ENCODE measurements at regions not wholly inside any gene's neighbourhood (a gene's known extent, or its start where the extent isn't known, plus 50 kb on each side); places are given as distances from the start of the nearest gene placed in this dataset.
A peak's percentile ranks its signal among the peaks of the same experiment; 100 is the strongest.

DNA sequence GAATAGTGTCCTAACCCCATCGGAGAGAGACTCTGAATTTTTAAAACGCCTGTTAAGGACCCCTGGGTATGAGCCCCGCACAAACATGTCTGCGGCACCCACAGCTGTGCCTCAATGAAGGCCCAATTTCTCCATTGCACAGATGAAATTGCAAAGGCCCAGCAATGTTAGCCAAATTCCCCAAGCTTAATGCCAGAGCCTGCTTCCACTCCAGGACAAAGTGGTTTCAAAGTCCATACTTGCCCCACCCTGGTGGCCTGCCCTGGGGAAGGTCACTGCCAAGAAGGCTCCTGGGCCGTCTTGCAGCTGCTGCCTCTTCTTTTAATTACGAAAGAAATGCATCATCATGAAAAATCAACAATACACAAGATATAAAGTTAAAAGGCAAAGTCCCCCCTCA, 1179.7 kb downstream of the VRK1 start:
- peaks cover 17 to 23% of the 10 kb centered on the region in 2 donors for H3K27me3 Mint-ChIP-seq (ENCODE audit: low read depth in 2 of 2)
- 78% methylated on average over 6 of the region's 6 CpGs for WGBS (ENCODE audit: insufficient coverage)
- Histone ChIP-seq H3K27me3 (ENCODE audit: control insufficient read depth, insufficient read depth, low read length) (no peaks in the 10 kb centered on the region), H3K4me3 (ENCODE audit: low read length) (no peak overlapping the region), H3K27ac (ENCODE audit: low read length) (peak overlapping the region; percentile 8), H3K36me3 (ENCODE audit: control insufficient read depth, insufficient read depth, low read length) (no peaks in the 10 kb centered on the region), H3K9me3 (ENCODE audit: control insufficient read depth, insufficient read depth, low read length) (no peaks in the 10 kb centered on the region), H3K4me1 (ENCODE audit: control insufficient read depth, insufficient read depth, low read length) (no peaks in the 10 kb centered on the region)
- intact Hi-C loops (cut with micrococcal nuclease) = no loop called here
- TF ChIP-seq, protein P1, sequence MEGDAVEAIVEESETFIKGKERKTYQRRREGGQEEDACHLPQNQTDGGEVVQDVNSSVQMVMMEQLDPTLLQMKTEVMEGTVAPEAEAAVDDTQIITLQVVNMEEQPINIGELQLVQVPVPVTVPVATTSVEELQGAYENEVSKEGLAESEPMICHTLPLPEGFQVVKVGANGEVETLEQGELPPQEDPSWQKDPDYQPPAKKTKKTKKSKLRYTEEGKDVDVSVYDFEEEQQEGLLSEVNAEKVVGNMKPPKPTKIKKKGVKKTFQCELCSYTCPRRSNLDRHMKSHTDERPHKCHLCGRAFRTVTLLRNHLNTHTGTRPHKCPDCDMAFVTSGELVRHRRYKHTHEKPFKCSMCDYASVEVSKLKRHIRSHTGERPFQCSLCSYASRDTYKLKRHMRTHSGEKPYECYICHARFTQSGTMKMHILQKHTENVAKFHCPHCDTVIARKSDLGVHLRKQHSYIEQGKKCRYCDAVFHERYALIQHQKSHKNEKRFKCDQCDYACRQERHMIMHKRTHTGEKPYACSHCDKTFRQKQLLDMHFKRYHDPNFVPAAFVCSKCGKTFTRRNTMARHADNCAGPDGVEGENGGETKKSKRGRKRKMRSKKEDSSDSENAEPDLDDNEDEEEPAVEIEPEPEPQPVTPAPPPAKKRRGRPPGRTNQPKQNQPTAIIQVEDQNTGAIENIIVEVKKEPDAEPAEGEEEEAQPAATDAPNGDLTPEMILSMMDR (IDR thresholded peaks at IDR 0.05) = no peak
- H3K4me3 Mint-ChIP-seq = no peak overlapping the region
- ATAC-seq (no peak), DNase-seq (peak in 1 of 2 donors; percentile 42)
- H3K4me1 Mint-ChIP-seq = no peaks in the 10 kb centered on the region
- H3K36me3 Mint-ChIP-seq = no peaks in the 10 kb centered on the region
- no peaks in the 10 kb centered on the region for H3K9me3 Mint-ChIP-seq
- no peak overlapping the region for H3K27ac Mint-ChIP-seq

DNA sequence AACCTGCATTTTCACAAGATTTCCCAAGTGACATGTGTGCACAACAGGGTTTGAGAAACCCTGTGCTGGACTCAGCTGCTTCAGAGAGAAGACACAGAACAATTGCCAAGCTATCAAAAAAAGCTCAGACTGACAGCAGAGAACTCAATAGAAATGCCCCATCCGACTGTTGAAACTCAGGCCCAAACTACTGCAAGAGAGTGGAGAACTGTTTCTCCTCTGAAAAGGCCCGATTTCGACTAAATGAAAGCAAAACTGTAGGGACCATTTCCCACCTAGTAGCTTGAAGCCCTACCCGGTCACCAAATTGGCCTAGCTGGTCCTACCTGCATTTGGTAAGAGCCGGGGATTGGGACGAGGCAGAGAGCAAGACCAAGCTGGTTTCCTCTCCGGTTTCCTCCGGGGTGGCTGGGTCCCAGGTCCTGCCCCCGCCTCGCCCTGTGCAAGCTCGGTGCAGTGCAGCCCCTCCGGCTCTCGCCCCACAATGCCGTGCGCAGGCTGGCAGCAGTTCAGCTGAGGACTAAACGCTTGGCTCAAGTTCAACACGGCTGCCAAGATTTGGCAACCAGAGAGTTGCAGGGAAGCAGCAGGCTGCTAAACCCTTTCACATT, 1180.6 kb downstream of the VRK1 start:
- intact Hi-C loops (cut with micrococcal nuclease) = loop anchor here (2.0 kb wide), 1 partner anchor 1289 kb away; no protein-coding TSS in a partner anchor
- peak in 1 of 3 donors; percentile 49 for ATAC-seq

DNA sequence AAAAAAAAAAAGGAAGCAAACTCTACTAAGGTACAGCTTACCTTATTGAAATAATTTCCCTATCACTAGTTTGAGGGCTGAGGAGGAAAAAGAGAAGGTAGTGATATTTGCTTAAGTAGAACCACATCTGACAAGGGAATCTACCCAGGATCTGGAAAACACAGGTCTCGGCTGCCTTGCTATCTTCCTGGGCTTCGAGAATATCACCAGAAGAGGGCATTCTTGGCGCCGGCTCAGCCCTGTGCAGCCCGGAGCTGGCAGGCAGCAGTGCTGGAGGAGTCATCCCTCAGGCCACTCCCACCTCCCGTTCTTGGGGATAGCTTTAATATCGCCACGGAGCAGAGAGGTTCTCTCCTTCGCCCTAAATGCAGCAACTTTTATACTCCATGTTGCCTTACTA, 1181.2 kb downstream of the VRK1 start:
- no peaks in the 10 kb centered on the region for H3K36me3 Mint-ChIP-seq
- no peaks in the 10 kb centered on the region for H3K4me1 ChIP-seq (ENCODE audit: control insufficient read depth, insufficient read depth, low read length)
- intact Hi-C loops (cut with micrococcal nuclease) = loop anchor here (2.0 kb wide), 1 partner anchor 1288 kb away; no protein-coding TSS in a partner anchor
- H3K27me3 ChIP-seq (ENCODE audit: control insufficient read depth, insufficient read depth, low read length) = no peaks in the 10 kb centered on the region
- H3K9me3 ChIP-seq (ENCODE audit: control insufficient read depth, insufficient read depth, low read length) = no peaks in the 10 kb centered on the region
- peak in 1 of 2 donors; percentile 88 for DNase-seq
- TF ChIP-seq, protein P1 (IDR thresholded peaks at IDR 0.05) = no peak
- H3K36me3 ChIP-seq (ENCODE audit: control insufficient read depth, insufficient read depth, low read length) = no peaks in the 10 kb centered on the region
- WGBS (ENCODE audit: insufficient coverage) = 8% methylated on average over 9 of the region's 9 CpGs
- no peaks in the 10 kb centered on the region for H3K9me3 Mint-ChIP-seq
- peak; percentile 52 to 82 (median 54) for ATAC-seq
- peaks cover 8 to 16% of the 10 kb centered on the region in 2 donors for H3K27me3 Mint-ChIP-seq (ENCODE audit: low read depth in 2 of 2)
- no peak overlapping the region for H3K27ac Mint-ChIP-seq
- H3K27ac ChIP-seq (ENCODE audit: low read length) = no peak overlapping the region
- peak overlapping the region; percentile 29 for H3K4me3 Mint-ChIP-seq
- H3K4me3 ChIP-seq (ENCODE audit: low read length) = no peak overlapping the region
- no peaks in the 10 kb centered on the region for H3K4me1 Mint-ChIP-seq

More for the DNA sequence above, 1180.6 kb downstream of the VRK1 start:
- Mint-ChIP-seq H3K9me3 (no peaks in the 10 kb centered on the region), H3K36me3 (no peaks in the 10 kb centered on the region), H3K4me1 (no peaks in the 10 kb centered on the region), H3K27me3 (ENCODE audit: low read depth in 2 of 2) (peaks cover 14 to 18% of the 10 kb centered on the region in 2 donors), H3K27ac (no peak overlapping the region), H3K4me3 (peak overlapping the region; percentile 29)
- TF ChIP-seq, protein P1 (IDR thresholded peaks at IDR 0.05) = no peak
- 71% methylated on average over 17 of the region's 17 CpGs for WGBS (ENCODE audit: insufficient coverage)
- peak overlapping the region; percentile 12 for H3K4me3 ChIP-seq (ENCODE audit: low read length)
- DNase-seq = peak in 1 of 2 donors; percentile 87
- H3K9me3 ChIP-seq (ENCODE audit: control insufficient read depth, insufficient read depth, low read length) = no peaks in the 10 kb centered on the region
- peak overlapping the region; percentile 42 for H3K27ac ChIP-seq (ENCODE audit: low read length)
- no peaks in the 10 kb centered on the region for H3K27me3 ChIP-seq (ENCODE audit: control insufficient read depth, insufficient read depth, low read length)
- no peaks in the 10 kb centered on the region for H3K4me1 ChIP-seq (ENCODE audit: control insufficient read depth, insufficient read depth, low read length)
- no peaks in the 10 kb centered on the region for H3K36me3 ChIP-seq (ENCODE audit: control insufficient read depth, insufficient read depth, low read length)
